Heart right ventricle (tissue), 16 donors: ENCODE measurements at regions not wholly inside any gene's neighbourhood (a gene's known extent, or its start where the extent isn't known, plus 50 kb on each side); places are given as distances from the start of the nearest gene placed in this dataset.

Experiments
- ATAC-seq, 8 donors: fragments of 200-7000 bp; cut with Tn5 transposase; one replicate each; pipeline ENCODE4 v1.9.1; 2020; ENCODE audit warnings: mild to moderate bottlenecking in 8 of 8, moderate library complexity in 8 of 8, moderate number of reproducible peaks in 1 of 8
- DNase-seq, 2 donors: peaks; one replicate each; pipeline ENCODE4 v3.0.0-alpha.2; 2020
- H3K27ac ChIP-seq, 10 donors: fragments of 200-600 bp; sonication (generic) in 2 of 10; one replicate each; pipeline versions ENCODE4 v1.5.0 to v1.8.0; 2020 to 2022; ENCODE audit warnings: mild to moderate bottlenecking in 3 of 10
- H3K27me3 ChIP-seq, 7 donors: fragments of 200-600 bp; one replicate each; pipeline ENCODE4 v1.8.0; 2021 to 2022; ENCODE audit warnings: mild to moderate bottlenecking in 2 of 7
- H3K36me3 ChIP-seq, 9 donors: fragments of 200-600 bp; sonication (generic) in 1 of 9; one replicate each; pipeline versions ENCODE4 v1.5.0 to v1.8.0; 2020 to 2022; ENCODE audit warnings: mild to moderate bottlenecking in 2 of 9
- H3K4me1 ChIP-seq, 9 donors: fragments of 200-600 bp; sonication (generic) in 1 of 9; one replicate each; pipeline versions ENCODE4 v1.5.0 to v1.8.0; 2020 to 2022; ENCODE audit warnings: mild to moderate bottlenecking in 4 of 9
- H3K4me3 ChIP-seq, 10 donors: fragments of 200-600 bp; sonication (generic) in 2 of 10; one replicate each; pipeline versions ENCODE4 v1.5.0 to v1.8.0; 2020 to 2022; ENCODE audit warnings: mild to moderate bottlenecking in 7 of 10, moderate library complexity in 2 of 10
- H3K9me3 ChIP-seq, 11 donors: fragments of 200-600 bp in 10 of 11; sonication (generic) in 2 of 11; one replicate each; pipeline versions ENCODE4 v1.5.0 to v1.8.0; 2013 to 2022; ENCODE audit warnings: mild to moderate bottlenecking in 2 of 11, control low read depth in 1 of 11, moderate library complexity in 1 of 11
- WGBS, 2 donors: extraction: QIAGEN DNeasy Blood & Tissue Kit; methylation state at CpG; one replicate each; pipeline ENCODE4 v1.1.7; 2013; ENCODE audit warnings: inconsistent platforms in 1 of 2; 5-methylcytosine and 5-hydroxymethylcytosine counted together
- intact Hi-C, 10 donors: fragments of 100-400 bp; cut with DNase I; formaldehyde crosslinking; loops; one replicate each; pipeline versions ENCODE4 v1.11.1 to v1.14.2; 2022
- TF ChIP-seq, protein P1 (sequence below), 9 donors: fragments of 200-600 bp; sonication (generic) in 2 of 9; IDR thresholded peaks; one replicate each; pipeline versions ENCODE4 v1.5.0 to v1.8.0; 2021 to 2022; ENCODE audit warnings: antibody characterized with exemption in 9 of 9, mild to moderate bottlenecking in 5 of 9, moderate library complexity in 1 of 9
- donor health status: Arrhythmogenic right ventricular cardiomyopathy.
- donor health status: ischemic (EF 13 %, LVEDD 7.1; RV severe dilation, severe dysfunction).
- donor health status: healthy with polysubstance abuse.
- donor health status: DM: no; HTN: yes; CAD: no.
- donor health status: DM: no; HTN: no; CAD: no.
- donor health status: ischemic (EF 25% LVEDD 6.9; RV normal size, moderate dysfunction).
- donor health status: ischemic (EF 25% LVEDD 5.7; RV mildly dilated, moderate dysfunction).
- donor health status: healthy.
- donor health status: DM: yes; HTN: yes; CAD: no.
- donor health status: Ischemic cardiomyopathy.
- donor health status: ischemic (EF 35%, LVEDD 5.7; RV mildly dilated, moderate dysfunction).
- donor health status: nonischemic (EF 11% LVEDD 7.7; RV severe dilation, severe dysfunction).
- donor health status: DM: yes; HTN: yes; CAD: no.
- donor health status: PGD.
- donor health status: ischemic (EF 29% LVEDD 5.4; RV normal size, mild dysfunction).
- donor health status: nonischemic (EF 23%, LVEDD 6.1; RV moderate dilation, normal function).

DNA sequence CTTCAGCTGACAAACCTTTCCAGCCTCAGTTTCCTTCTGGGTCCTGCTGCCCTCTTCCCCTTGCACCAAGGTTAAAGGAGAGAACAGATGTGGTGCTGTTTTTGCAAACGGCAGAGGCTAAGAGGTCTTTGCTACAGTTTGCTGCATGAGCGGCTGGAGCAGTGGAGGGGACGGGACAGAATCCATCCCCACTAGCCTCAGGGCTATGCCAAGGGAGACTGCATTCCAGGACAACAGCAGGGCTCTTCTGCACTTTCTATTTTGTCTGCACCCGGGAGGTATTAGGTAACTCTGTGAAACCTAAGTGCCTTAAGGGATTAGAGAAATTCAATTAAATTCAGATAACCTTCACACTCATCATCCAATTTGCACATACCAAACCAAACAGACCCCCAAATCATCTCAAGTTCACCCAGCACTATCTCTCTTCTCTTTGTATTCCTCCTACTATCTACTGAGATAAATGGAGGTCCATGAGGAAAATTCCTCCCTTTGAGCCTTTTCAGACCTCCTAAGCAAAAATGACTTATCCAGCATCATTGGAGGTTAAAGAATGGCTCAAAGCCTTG is 103.8 kb upstream of the VRK1 start:
- Histone ChIP-seq H3K27ac (no peak overlapping the region), H3K4me1 (no peaks in the 10 kb centered on the region)
- 38 to 44% methylated on average over 4 of the region's 4 CpGs for WGBS, 2 donors

DNA sequence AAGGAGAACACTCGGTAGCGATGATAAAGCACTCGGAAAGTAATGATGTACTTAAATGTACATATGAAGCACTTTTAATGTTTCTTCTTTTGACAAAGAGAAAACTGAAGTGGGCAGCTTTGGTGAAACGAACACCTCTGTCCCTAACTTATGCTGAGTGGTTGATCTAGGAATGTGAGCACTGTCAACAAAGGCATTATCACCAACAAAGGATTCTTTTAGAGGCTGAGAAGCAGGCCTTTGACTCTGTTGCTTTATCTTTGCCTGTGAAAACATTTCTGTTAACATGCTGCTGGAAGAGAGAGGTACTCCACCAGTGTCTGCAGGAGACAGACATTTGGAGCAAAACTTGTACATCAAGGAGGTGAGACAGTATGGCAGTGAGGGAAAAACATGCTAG is 103.2 kb upstream of the VRK1 start:
- Histone ChIP-seq H3K27me3 (peaks cover 0 to 17% (median 4%) of the 10 kb centered on the region in 7 donors), H3K4me3 (no peak overlapping the region), H3K4me1 (no peaks in the 10 kb centered on the region), H3K9me3 (no peaks in the 10 kb centered on the region), H3K27ac (no peak overlapping the region), H3K36me3 (no peaks in the 10 kb centered on the region)
- TF ChIP-seq, protein P1, sequence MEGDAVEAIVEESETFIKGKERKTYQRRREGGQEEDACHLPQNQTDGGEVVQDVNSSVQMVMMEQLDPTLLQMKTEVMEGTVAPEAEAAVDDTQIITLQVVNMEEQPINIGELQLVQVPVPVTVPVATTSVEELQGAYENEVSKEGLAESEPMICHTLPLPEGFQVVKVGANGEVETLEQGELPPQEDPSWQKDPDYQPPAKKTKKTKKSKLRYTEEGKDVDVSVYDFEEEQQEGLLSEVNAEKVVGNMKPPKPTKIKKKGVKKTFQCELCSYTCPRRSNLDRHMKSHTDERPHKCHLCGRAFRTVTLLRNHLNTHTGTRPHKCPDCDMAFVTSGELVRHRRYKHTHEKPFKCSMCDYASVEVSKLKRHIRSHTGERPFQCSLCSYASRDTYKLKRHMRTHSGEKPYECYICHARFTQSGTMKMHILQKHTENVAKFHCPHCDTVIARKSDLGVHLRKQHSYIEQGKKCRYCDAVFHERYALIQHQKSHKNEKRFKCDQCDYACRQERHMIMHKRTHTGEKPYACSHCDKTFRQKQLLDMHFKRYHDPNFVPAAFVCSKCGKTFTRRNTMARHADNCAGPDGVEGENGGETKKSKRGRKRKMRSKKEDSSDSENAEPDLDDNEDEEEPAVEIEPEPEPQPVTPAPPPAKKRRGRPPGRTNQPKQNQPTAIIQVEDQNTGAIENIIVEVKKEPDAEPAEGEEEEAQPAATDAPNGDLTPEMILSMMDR (IDR thresholded peaks at IDR 0.05): no peak
- ATAC-seq (no peak), DNase-seq (no peak)
- WGBS, 2 donors: 38 to 51% methylated on average over 4 of the region's 4 CpGs
- intact Hi-C loops: no loop called here

More for the DNA sequence above, 103.8 kb upstream of the VRK1 start:
- no peaks in the 10 kb centered on the region for H3K36me3 ChIP-seq
- ATAC-seq (no peak), DNase-seq (no peak)
- intact Hi-C loops: no loop called here
- TF ChIP-seq, protein P1 (IDR thresholded peaks at IDR 0.05): no peak
- peaks cover 0 to 17% (median 4%) of the 10 kb centered on the region in 7 donors for H3K27me3 ChIP-seq
- H3K9me3 ChIP-seq: no peaks in the 10 kb centered on the region
- no peak overlapping the region for H3K4me3 ChIP-seq

DNA sequence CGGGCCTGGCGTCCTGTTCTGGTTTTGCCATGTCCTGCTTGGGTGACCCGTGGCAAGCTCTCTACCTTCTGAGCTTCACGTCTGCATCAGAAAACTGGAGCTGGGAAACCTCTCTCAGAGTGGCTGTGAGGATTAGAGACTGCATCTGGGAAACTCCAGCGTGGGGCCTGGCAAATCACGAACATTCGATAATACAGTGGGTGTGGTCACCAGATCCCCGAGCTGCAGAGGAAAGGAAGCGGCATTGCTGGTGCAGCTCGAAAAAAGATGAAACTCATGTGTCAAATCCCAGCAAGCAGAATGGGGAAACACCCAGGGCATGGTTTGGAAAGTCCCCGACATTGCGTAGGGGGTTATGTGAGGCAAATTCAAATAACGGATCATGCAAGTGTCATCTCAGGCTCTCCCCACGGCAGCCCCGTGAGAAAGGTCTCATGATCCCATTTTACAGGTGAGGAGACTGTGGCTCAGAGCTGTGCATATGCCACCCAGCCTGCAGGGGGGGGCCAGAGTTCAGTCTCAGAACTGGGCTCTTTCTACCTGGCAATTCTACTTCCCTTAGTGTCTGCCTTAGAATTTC is 98.1 kb upstream of the VRK1 start:
- peaks cover 0 to 4% (median 0%) of the 10 kb centered on the region in 11 donors for H3K9me3 ChIP-seq
- intact Hi-C loops: no loop called here
- TF ChIP-seq, protein P1 (IDR thresholded peaks at IDR 0.05): peak in 1 of 9 donors; percentile 16
- 79 to 82% methylated on average over 15 of the region's 15 CpGs for WGBS, 2 donors
- no peak overlapping the region for H3K4me3 ChIP-seq
- peaks cover 0 to 12% (median 3%) of the 10 kb centered on the region in 7 donors for H3K27me3 ChIP-seq
- no peaks in the 10 kb centered on the region for H3K4me1 ChIP-seq
- no peak for ATAC-seq
- no peak overlapping the region for H3K27ac ChIP-seq
- no peaks in the 10 kb centered on the region for H3K36me3 ChIP-seq
- DNase-seq: no peak

DNA sequence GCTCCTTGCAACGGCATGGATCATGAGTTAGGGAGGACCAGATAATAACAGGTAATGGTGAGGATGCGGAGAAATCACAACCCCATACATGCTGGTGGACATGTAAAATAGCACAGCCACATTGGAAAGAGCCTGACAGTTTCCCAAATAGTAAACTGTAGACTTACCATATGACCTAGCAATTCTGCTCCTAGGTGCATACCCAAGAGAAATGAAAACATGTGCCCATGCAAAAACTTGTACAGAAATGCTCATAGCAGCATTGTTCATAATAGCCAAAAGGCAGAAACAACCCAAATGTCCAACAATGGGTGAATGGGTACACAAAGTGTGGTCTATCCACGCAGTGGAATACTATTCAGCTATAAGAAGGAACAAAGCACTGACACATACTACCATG is 97.5 kb upstream of the VRK1 start:
- WGBS, 2 donors: 93 to 98% methylated on average over 3 of the region's 3 CpGs
- peaks cover 0 to 4% (median 0%) of the 10 kb centered on the region in 11 donors for H3K9me3 ChIP-seq
- H3K4me3 ChIP-seq: no peak overlapping the region
- no peak for DNase-seq
- no peak overlapping the region for H3K27ac ChIP-seq
- TF ChIP-seq, protein P1 (IDR thresholded peaks at IDR 0.05): no peak
- intact Hi-C loops: no loop called here
- ATAC-seq: no peak
- no peaks in the 10 kb centered on the region for H3K4me1 ChIP-seq
- no peaks in the 10 kb centered on the region for H3K36me3 ChIP-seq
- H3K27me3 ChIP-seq: peaks cover 0 to 14% (median 3%) of the 10 kb centered on the region in 7 donors
